GM19372 (cell line): ENCODE measurements at regions not wholly inside any gene's neighbourhood (a gene's known extent, or its start where the extent isn't known, plus 50 kb on each side); places are given as distances from the start of the nearest gene placed in this dataset.

ENCODE experiments used
- ATAC-seq: cut with Tn5 transposase; IDR thresholded peaks from one replicate; pipeline ENCODE4 v1.9.1; 2021; ENCODE audit warnings: mild to moderate bottlenecking, low read depth, moderate library complexity; ENCODE audit not compliant: unreplicated experiment

DNA sequence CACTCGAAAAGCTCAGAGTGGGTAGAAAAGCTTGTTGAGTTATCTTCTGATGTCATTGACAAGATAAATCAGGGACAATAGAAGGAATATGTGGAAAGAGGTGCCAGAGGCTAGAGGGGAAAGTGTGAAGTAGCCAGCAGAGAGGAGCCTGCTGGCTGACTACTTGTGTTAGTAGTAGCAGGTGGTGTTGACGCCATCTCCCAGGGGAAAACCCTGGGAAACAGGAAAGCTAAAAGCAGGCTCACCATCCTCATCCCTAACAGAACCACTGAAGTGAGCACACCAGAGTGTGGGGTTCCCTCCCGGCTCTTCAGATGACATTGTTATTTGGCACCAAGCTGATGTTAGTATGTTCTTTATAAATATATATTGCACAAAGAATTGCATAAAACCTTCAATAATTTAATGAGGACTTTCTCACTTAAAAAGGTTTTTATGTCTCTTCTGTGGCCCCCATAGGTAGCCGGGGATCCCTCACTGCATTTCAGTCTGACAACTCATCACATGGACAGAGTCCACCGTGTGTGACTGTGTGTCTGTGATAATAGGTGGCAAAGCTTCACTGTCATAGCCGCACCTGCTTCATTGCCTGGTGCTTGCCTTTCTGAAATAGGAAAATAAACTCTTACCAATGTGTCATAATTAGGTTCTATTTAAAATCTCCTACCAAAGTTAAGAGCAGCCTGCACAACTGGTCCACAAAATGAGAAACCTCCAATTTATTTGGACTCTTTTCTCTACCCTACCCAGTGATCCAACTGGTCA lies 63.2 kb upstream of the TOP3B start:
- ATAC-seq: no peak

DNA sequence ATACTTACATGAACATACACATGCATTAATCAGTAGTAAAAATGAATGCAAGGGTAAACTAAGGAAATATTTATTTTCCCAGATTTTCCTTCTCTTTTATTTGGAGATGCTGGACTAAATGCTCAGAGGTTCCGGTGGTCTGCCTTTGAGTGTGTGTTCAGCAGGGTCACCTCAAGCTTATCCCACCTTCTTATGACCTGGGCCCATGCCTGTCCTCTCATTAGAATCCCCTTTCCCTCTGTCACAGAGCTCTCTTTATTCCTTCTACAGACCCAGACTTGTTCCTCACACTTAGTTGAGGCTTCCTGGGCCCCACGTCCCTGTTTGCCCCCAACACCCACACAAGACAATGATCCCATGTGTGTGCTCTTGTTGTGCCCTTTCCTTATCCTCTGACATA lies 61.6 kb upstream of the TOP3B start:
- ATAC-seq: no peak

DNA sequence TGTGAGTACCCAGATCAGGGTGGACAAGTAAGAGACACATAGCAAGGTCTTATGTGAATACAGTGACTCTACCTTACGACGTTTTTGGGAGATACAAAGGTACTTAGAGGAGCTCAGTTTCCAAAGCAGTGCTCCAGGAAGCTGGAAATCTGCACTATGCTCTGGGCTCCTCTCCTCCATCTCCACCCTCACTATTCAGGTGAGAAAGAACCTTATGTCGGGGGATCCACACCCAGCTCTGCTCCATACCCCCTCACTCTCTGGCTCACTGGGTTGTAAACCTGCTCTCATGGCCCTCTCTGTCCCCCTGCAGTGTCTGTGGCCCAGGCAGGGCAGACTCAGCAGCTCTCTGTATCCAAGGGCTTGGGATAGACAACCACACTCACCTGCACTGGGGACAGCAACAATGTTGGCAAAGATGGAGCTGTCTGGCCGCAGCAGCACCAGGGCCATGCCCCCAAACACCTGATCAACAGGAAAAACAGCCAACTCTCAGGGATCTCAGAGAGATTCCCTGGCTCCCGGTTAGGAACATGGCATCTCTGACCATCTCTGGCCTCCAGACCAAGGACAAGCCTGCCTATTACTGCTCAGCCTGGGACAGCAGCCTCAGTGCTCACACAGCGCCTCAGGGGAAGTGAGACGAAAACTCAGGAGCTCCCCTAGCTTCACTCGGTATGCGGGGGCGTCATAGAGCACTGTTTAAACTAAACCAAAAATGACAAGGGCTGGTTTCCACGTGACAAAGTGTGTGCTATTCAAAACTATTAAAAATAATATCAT lies 60.9 kb upstream of the TOP3B start:
- ATAC-seq: no peak

DNA sequence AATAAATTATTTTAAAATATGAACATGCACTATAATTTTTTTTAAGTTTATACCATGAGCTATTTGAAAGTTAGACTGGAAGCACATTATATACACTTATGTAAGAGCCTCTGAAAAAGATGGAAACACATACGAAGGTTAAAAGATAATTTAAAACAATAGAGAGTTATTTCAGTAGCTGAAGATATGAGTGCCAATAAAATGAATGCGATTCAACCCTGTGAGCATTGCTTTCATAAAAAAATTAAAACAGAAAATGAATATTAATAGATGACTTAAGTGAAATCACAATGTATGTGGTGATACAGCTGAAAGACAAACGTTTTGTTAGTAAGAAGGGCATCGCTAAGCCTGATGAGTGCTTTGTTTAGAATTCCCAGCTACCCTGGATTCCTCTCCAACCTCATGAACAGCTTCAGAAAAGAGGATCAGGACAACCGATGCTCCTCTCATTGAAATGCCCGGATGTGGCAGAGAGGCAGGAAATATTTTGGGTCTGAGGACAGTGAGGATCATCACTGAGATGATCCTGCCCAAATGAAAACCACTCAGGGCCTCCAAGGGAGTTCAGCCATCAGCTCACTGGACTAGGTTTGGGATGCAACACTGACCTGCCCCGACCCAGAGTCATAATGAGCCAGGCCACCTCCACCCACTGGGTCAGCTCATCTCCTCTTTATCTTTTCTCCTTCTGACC lies 60.2 kb upstream of the TOP3B start:
- no peak for ATAC-seq

DNA sequence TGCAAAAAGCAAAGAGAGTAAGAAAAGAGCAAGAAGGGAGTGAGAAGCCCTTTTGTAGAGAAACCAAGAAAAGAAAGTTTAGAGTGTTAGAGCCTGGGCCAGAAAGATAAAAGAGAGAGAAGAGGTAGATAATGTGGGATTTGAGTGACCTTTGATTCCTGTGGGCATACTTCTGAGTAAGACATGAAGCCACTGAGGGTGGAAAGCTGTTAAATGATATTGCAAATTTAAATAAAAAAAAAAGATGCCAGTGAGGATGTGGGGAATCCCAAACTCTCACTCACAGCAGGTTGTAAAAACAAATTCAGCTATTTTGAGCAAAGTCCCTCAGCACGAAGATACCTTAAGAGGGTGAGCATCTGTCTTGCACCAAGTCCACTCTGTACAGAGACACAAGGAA lies 59.4 kb upstream of the TOP3B start:
- no peak for ATAC-seq

DNA sequence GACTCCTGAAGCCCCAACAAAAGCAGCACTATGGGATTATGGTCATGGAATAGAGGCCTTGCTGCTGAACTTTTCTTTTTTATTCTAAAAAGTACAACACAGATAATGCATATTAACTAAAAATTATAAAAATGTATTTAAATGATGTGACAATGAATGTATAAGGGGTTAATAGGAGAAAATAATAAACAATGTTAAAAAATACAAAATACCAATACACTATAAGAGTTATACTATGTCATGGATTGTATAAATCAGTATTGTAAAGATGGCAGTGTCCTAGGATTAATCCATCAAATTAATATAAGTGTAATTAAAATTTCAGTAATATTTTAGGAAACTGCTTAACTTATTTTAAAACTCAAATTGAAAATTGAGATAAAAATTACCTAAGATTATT lies 58.3 kb upstream of the TOP3B start:
- no peak for ATAC-seq

DNA sequence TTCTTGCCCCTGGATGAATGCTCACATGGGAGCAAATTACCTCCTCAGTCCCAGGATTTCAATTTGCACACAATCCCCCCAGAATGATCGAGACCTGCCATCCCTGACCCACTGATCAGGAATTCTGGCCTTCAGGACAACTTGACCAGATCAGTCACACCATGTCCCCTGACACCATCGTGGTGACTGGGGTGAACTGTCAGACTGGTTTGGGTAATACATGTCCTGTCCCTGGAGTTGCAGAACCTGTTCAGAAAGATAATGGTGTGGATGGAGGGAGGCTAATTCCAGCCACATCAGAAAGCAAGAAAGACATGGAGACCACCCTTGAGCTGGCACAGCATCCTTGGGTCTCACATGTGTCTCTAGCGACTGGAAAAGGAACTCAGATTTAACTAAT lies 57.9 kb upstream of the TOP3B start:
- ATAC-seq: no peak

DNA sequence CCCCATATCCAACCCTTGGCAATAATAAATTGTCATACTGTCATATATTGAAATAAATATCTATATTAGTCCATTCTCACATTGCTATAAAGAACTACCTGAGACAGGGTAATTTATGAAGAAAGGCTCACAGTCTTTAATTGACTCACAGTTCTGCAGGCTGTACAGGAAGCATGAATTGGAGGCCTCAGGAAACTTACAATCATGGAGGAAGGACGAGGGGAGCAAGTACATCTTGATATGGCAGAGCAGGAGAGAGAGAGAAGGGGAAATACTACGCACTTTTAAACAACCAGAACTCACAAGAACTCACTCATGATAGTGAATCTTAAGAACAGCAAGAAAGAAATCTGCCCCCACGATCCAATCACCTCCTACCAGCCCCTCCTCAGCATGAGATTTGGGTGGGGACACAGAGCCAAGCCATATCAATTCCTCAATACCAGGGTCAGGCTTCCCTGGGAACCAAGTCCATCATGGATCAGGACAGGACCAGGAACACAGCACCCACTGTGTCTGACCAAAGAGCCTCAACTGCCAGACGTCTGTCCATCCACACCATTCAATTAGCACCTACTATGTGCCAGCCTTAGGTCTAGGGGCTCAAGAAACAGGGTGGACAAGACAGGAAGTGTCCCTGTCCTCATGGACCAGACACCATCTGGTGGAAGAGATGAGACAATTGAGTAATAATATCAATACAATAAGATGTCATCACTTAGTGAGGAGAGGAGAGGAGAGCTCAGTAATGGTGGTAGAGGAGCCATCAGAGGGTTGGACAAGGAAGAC lies 56.9 kb upstream of the TOP3B start:
- no peak for ATAC-seq

DNA sequence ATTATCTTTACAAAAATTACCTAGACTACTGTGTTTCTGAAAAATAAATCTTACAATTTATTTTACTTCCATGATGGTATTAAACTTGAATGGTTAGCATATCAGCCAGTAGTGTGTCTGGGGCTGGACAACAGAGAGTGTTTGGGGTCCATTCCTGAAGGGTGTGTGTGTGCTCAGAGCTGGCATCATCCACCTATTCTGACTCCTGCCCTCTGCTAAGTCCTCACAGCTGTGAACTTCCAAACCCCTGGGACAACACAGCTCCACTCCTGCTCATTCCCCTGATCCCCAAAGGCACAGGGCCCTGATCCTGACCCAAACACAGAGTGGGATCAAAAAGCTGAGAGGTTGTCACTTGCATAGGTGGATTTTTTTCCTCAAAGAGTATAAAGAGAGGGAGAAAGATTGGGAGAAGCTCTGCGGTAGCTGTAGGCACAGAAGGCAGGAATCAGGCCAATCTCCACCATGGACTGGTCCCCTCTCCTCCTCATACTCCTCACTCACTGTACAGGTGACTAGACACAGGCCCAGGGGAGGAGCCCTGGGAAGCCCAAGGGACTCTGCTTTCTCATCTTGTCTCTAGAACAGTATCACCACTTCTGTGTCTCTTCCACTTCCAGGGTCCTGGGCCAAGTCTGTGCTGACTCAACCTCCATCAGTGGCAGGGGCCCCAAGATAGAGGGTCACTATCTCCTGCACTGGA lies 55.7 kb upstream of the TOP3B start:
- ATAC-seq: no peak

DNA sequence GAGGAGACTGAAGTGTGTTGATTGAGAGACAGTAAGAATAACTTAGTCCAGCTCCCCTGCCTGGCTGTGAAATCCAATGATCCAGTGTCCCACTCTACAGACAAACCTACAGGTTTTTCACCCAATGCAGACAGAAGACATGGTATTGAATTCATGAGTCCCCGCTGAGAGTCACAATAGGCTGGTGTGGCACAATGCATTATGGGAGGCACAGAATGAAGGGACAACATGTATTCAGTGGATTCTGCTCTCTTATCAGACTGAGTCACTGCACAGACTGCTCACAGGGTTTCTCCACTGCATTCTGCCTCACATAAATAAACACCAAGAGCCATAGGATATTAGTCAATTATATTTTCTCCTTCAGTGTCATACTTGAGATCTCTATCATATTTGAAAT lies 55.2 kb upstream of the TOP3B start:
- no peak for ATAC-seq

DNA sequence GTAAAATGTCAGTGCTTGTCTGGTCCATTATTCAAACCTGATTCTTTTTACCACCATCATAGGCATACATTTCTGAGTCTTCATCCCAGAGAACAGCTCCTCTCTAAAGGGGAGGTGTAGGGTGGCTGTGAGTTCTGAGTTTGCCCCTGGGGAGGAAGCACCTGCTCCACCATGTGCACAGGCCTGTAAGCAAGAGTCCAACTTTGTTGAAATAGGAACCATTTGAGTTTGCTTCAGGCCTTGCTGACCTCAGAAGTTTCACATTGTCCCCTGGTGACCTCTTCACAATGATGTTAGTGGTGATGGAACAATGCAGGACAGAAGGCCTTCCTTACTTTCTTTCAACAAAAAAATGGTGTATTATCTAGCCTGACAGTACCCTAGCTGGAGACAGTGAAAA lies 54.6 kb upstream of the TOP3B start:
- no peak for ATAC-seq

DNA sequence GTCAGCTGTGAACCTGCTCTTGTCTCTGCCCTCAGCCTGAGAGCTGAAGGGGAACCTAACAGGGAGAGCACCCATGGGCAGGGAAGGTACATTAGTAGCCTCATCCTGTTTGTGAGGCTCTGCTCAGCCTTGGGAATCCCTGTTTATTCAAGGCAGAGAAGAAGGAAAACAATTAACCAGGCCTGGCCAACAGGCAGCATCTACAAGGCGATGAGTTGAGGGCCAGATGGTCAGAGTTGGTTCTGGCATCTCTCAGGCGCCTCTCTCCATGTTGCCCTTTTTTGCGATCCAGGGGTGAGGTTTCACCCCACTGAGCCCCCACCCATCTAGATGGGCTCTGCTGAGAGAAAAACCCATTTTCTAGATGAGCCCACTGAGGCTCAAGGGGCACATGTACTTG lies 54.0 kb upstream of the TOP3B start:
- no peak for ATAC-seq

DNA sequence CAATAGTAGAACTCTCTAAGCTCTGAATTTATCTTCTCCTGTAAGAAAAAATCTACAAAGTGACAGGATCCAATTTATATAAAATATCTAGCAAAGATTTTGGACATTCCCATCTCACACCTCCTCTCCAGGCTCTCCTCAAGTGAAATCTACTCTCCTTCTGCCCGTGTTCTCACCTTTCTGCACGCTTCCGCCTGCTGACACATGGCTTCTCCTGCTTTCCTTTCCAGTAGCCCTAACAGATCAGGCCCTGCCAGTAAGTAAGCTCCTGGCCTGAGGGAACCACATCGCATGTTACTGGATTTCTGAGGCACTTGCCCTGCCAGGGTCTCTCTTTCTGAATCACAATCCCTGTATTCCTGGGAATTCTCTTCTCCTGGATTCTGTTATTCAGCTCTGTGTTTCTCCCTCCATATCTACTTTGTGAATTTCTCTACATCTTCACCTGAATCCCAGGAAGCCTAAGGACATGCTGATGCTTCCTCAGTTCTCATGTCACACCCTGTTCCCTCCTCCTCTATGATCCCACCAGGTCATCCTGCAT lies 53.3 kb upstream of the TOP3B start:
- no peak for ATAC-seq

DNA sequence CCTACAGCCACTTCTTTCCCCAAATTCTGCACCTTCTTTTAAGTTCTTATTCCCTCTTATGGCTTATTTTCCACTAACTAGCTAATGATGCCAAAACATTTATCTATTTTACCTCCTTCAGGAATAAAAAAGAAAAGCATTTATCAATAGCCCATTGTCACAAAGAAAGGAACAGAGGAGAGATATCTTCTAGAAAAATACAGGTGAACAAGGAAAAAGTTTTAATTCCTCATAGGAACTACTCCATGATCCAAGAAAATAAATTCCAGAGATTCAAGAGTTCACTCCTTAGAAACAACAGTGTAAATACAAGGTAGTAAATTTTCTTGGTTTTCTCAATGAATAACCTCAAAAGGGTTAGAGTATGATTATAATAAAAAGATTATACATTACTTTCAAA lies 52.6 kb upstream of the TOP3B start:
- ATAC-seq: no peak

DNA sequence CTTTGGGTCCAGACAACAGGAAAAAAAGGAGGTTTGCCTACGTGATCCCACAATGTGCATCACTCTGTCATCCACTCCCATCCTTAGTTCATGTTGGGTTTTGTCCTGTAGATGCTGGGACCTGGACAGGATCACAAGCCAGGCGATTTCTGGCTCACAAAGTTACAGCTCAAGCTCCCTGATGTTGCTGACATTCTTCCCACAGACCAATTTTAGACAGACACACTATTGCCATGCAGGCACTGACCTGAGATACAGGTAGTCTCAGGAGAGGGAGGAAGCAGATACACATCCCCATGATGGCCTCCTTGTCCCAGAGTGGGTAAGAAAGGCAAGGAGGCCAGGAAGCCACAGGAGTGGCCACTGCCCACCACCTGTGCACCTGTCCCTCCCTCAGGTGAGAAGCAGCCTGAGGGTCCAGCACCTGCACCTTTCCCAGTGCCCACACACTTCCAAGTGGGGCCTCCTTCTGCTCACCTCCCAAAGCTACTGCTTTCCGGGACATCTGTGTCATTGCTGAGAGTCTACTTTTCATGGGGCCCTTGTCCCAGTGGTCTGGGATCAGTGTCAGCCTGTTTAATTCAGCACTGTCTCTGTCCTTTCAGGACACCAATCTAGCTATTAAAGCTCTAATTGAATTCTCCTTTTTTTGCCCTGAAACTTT lies 52.0 kb upstream of the TOP3B start:
- no peak for ATAC-seq

DNA sequence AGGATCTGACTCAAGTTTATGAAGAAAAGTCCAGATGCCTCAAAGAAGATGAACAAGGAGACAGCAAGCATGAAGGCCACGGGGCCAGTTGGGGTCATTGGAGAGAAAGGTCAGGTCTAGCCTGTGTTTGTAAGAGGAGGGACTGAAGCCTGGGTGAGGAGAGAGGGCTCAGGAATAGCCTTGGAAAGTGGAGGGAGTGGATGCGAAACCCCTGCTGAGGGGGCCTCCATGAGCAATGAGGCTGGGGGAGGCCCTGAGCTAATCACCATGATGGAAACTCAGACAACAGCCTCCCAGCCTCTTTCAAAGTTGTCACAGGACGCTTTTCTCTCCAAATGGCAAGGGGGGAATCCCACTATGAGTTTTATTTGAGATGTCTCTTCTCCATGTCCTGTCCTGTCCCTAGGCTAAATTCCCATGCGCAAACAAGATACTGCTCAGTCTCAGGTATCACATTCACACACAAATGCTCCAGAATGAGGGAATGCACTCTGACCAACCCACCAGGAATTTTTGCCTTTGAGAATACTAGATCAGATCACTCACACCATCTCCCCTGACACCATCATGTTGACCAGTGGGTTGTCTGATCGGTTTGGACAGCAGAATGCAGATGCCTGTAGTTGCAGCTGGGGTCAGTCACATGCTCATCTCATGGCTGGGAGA lies 51.3 kb upstream of the TOP3B start:
- ATAC-seq: no peak

DNA sequence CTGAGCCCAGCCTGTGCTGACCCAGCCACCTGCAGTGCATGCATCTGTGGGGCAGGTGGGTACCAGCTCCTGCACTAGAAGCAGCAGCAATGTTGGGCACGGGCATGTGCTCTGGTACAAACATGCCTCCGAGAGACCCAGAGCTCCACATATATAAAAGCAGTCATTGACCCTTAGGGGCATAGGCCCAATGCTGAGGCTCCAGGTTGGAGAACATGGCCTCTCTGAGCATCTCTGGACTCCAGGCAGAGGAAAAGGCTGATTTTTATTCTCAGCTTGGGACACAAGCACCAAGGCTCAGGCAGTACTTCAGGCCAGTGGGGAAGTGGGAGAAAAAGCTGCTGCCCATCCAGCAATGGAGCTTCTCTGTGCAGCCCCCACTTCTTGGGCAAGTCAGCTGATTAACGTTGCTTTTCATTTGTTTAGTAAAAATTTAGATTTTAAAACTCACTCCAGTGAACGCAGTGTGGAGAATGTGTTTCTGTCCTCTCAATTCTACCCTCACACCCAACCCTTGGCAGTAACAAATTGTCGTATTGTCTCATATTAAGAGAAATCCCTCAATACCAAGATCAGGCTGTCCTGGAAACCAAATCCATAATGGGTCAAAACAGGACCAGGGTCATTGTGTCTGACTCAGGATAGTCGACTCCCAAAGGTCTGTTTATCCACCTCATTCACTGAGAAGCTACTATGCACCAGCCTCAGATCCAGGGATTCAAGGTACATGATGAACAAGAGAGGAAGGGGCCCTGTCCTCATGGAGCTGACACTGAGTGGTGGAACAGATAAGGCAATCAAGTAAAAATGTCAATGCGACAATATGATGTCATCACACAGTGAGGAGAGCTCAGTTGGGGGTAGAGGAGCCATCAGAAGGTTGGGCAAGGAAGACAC lies 50.6 kb upstream of the TOP3B start:
- no peak for ATAC-seq
